ENCODE measurements at regions not wholly inside any gene's neighbourhood (a gene's known extent, or its start where the extent isn't known, plus 50 kb on each side); places are given as distances from the start of the nearest gene placed in this dataset.
"Not testable (repeated sequence)": the region's sequence is repeated elsewhere in the genome, so short reads cannot be mapped to it uniquely, and the experiment has no call there.

DNA sequence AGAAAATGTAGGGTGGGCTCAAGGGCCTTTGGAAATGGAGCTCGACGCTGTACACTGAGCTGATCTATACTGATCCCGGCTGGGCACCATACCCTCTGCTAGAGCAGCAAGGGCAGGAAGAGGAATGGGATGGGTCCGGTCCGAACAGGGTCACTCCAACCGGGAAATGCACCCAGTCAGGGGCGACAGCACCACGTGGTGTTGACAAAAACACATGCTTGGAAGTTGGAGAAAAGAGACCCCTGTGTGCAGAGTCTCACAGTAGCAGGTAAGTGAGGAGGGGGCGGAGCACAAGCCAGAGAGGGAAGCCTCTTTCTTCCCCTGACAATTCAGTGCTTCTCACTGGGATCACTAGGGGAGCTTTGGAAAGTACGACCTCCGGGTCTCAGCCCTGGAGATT lies 84.1 kb upstream of the ASB18 start:
- no peak for DNase-seq

GRCh38 chr2:236348976-236349375 lies 84.8 kb upstream of the ASB18 start:
- DNase-seq = no peak

GRCh38 chr2:236350426-236350825 lies 86.2 kb upstream of the ASB18 start:
- DNase-seq = no peak

DNA sequence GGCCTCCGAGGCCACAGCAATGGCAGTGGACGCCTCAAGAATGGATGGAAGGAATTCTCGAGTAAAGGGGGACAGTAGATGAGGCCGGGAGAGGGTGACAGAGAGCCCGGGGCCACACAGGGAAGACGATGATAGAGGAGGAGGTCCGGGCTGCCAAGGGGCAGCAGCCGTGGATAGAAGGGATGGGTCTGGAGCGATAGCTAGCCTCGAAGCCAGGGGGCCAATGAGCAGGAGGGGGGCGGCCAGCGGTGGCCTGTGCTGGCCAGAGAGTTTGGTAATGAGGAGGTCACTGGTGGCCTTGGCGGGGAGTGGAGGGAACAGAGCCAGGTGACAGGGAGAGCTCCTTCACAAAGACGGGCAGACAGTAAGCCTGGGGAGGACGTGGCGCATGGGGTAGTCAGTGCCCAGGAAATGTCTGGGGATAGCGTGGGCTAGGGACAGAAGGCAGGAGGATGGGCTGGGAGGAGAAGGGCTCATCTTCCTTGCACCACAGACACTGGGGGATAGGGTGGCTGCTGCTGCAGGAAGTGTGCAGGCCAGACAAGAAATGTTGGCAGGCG lies 87.8 kb upstream of the ASB18 start:
- no peak for DNase-seq

GRCh38 chr2:236352761-236353593 lies 88.8 kb upstream of the ASB18 start:
- peak; percentile 43 for DNase-seq

GRCh38 chr2:236353594-236353942 lies 89.4 kb upstream of the ASB18 start:
- DNase-seq = no peak

- DNase-seq = no peak
Measured at GRCh38 chr2:236354056-236354940, 90.1 kb upstream of the ASB18 start.

DNA sequence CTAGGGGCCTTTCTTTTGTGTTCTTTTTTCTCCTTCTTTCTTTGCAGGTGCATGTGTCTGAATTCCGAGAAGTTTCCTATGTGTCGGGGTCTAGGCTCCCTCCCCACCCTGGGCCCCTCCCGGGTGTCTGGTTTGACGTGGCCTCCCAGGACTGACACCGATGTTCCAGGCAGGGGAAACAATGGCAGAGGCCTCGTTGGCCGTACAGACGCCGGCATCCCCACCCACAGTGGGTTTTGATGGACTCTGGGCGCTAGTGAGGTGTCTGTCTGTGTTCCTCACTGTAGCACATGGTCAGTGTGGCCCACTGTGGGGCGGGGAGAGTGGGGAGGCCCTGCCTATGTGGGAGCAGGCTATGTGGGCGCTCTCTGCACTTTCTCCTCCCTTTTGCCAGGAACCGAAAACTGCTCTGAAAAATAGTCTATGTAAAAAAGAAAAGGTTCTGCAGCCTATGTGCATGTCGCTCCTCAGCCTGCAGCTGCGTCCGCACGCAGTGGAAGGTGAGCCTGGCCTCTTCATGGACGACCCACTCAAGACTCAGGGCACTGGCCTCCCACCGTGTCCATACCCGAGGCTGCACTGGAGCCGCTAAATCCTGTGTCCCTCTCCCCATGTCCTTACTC lies 90.9 kb upstream of the ASB18 start:
- no peak for DNase-seq

GRCh38 chr2:236355911-236356310 lies 91.7 kb upstream of the ASB18 start:
- DNase-seq = no peak

DNA sequence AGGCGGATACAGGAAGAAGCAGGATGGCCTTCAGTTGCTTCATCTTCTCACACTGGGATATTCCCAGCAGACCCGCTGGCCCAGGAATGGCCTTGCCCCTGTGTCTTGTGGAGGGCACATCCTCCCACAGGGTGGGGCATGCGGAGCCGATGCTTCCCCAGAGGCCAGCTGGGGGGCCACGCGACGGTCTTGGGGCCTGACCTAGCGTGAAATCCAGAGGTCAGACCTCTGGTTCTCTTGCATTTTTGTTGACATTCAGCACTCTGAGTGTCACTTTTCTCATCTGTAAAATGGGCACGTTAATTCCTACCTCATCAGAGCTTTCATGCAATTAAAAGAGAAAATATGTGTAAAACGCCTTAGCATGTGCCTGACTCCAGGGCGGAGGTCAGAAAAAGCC lies 92.1 kb upstream of the ASB18 start:
- not testable (repeated sequence) for DNase-seq

- DNase-seq = not testable (repeated sequence)
Measured at GRCh38 chr2:236358482-236358881, 94.3 kb upstream of the ASB18 start.

DNA sequence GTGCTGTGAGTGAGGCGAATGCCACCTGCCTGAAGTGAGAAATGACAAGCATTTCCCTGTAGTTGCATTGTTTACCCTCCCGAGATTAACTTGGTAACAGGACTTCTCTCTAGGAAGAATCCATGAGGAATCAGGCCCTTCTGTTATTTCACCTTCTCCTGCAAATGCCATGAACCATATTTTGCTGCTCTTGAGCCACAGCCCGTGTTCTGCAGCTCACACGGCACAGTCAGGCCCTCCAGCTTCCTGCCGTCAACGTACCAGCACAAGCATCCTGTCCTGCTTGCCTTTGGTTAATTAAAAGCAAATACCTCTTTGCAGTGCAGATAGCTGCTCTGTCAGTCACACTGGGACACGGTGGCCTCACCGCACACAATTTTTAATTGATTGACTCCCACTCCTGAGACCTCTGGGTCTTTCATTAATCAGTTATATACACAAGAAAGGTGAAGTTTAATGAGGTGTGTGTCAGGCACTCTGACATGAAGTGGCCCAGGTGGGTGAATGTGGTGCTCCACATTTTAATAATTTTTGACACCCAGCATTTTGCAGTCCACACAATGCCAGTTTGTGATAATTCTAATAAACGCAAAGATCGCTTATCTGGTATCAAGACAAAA lies 95.3 kb upstream of the ASB18 start:
- DNase-seq = no peak

DNA sequence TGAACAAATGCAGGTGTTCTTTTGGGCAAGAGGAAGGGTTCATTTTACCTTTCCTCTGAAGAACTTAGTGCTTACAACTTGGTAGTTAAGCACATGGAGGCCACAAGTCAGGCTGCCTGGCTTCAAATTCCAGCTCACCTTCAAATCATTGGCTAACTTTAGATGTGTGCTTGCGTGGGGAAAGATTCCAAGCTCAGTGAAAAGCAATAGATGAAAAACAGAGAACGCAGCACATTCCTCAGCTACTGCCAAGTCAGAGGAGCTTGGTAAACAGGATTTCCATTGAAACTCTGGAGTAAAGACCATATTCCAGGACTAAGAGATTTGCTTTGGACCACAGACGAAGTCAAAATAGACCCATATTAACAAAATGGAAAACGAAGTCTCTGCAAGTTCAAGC lies 96.3 kb upstream of the ASB18 start:
- no peak for DNase-seq

- DNase-seq = no peak
Measured at GRCh38 chr2:236363711-236364277, 99.6 kb upstream of the ASB18 start.

DNA sequence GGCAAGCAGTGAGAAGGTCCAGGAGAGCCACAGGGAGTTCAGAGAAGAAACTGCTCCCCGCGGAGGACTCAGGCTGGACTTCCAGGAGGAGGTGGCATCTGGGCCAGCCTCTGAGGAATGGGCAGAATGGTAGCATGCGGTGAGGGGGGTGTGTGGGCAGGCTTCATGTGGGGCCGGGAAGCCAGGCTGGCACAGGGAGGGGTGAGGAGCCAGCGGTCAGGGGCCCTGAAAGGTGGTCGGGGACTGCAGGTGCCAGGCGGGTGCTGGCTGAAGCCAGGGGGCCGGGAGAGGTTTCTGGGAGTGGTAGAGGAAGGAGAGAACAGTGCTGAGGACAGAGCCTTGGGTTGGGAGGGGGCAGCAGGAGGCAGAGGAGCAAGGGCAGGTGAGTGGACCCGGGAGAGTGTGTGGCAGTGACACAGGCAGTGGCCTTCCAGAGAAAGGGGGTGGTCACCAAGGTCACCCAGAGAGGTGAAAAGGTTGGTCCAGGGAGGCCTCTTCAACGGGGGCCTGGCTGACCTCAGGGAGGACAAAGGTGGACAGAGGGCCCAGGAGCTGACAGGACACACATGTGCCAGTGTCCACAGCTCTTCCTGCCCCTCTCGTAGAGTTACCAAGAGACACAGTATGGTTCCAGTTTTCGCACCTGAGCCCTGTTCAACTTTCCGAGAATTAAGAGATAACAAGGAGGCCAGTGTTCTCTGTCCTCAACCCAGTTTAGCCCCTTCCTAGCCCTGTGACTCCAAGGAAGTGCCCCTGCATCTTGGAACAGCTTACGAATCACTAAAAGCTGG lies 101.2 kb upstream of the ASB18 start:
- no peak for DNase-seq

GRCh38 chr2:236366049-236366387 lies 101.8 kb upstream of the ASB18 start:
- no peak for DNase-seq

GRCh38 chr2:236366397-236366796 lies 102.2 kb upstream of the ASB18 start:
- no peak for DNase-seq

DNA sequence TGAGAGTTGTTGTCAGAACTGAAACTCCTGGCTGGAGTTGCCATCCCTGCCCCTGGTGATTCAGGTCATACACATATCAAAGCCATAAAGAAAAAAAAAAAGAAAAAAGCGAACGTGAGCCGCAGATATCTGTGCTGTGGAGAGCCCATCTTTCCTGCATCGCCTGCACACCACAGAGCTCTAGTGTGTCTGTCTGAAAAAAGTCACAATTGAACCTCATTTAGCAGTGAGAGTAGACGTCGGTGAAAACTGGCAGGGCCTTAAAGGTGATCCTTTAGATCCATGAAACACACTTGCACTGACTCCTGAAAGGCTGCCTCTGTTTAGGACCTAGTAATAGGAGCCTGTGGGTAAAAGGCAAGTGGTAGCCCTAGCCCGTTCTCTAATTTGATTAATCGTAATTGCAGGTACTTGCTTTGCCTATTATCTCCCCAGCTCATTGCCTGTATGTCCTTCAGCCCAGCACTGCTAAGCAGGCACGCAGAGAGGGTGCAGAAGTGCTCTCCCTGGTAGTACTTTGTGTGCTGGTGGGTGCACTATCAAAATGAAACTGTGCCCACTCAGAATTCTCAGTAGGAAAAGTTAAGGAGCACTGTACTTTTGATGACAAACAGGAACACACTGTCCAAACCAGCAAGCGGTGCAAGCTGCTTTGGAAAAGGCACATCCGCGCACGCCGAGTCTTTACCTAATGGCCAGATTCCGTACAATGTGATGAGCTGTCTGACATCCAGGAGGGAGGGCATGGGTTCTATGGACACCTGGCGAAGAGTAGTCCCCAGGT lies 103.5 kb upstream of the ASB18 start:
- DNase-seq = no peak

DNA sequence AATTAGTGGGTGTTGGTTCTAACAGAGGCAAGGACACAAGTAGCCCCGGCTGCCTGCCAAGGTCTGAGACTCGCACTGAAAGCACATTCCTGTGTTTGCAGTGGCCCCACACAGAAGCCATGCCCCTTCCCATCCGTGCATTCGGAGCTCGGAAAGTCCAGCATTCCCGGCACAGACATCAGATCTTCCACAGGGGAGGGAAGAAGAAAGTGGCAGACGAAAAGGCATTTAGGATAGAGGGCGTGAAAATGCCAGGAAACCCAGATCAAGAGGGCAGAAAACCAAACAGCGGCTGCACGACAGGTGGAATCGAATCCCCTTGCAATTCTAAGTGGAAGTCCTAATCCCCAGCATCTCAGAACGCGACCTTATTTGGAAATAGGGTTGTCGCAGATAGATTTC lies 105.5 kb upstream of the ASB18 start:
- no peak for DNase-seq

GRCh38 chr2:236370847-236371409 lies 106.7 kb upstream of the ASB18 start:
- DNase-seq = no peak
